Esophagus (tissue), 2 donors: ENCODE measurements at regions not wholly inside any gene's neighbourhood (a gene's known extent, or its start where the extent isn't known, plus 50 kb on each side); places are given as distances from the start of the nearest gene placed in this dataset.

Experiments
- H3K27ac ChIP-seq, 2 donors: one replicate each; pipeline ENCODE4 v1.5.1; 2013; ENCODE audit warnings: low read depth in 2 of 2, mild to moderate bottlenecking in 2 of 2, inconsistent platforms in 1 of 2, low read length in 1 of 2, moderate library complexity in 1 of 2
- H3K27me3 ChIP-seq, 2 donors: one replicate each; pipeline ENCODE4 v1.6.1; 2013; ENCODE audit warnings: low read length in 2 of 2, control low read depth in 1 of 2, mild to moderate bottlenecking in 1 of 2; ENCODE audit not compliant: insufficient read depth in 2 of 2, control insufficient read depth in 1 of 2
- H3K36me3 ChIP-seq, 2 donors: one replicate each; pipeline ENCODE4 v1.6.1; 2013; ENCODE audit warnings: low read length in 1 of 2; ENCODE audit not compliant: control insufficient read depth in 2 of 2, insufficient read depth in 2 of 2
- H3K4me1 ChIP-seq, 2 donors: one replicate each; pipeline ENCODE4 v1.6.1; 2013; ENCODE audit warnings: low read length in 1 of 2; ENCODE audit not compliant: control insufficient read depth in 2 of 2, insufficient read depth in 2 of 2
- H3K4me3 ChIP-seq, 2 donors: one replicate each; pipeline ENCODE4 v1.5.1; 2013; ENCODE audit warnings: low read length in 2 of 2, mild to moderate bottlenecking in 2 of 2, low read depth in 1 of 2, moderate library complexity in 1 of 2
- H3K9me3 ChIP-seq, 2 donors: one replicate each; pipeline ENCODE4 v1.6.1; 2013; ENCODE audit warnings: mild to moderate bottlenecking in 2 of 2, low read depth in 1 of 2, low read length in 1 of 2, moderate library complexity in 1 of 2; ENCODE audit not compliant: control insufficient read depth in 2 of 2, insufficient read depth in 1 of 2
- WGBS, 2 donors: extraction: QIAGEN DNeasy Blood & Tissue Kit; methylation state at CpG; one replicate each; pipeline ENCODE4 v1.1.7; 2013; 5-methylcytosine and 5-hydroxymethylcytosine counted together
- donor health status: healthy with polysubstance abuse.
- donor health status: Bipolar disorder and iron deficiency.

- H3K9me3 ChIP-seq: no peaks in the 10 kb centered on the region
- no peak overlapping the region for H3K27ac ChIP-seq
- no peaks in the 10 kb centered on the region for H3K36me3 ChIP-seq
- H3K4me1 ChIP-seq: no peaks in the 10 kb centered on the region
- WGBS, 2 donors: 46 to 53% methylated on average over 2 of the region's 2 CpGs
- H3K27me3 ChIP-seq: no peaks in the 10 kb centered on the region
- no peak overlapping the region for H3K4me3 ChIP-seq
Observed at GRCh38 chr14:26124896-26125438, 472.9 kb downstream of the NOVA1 start.

- H3K9me3 ChIP-seq: no peaks in the 10 kb centered on the region
- 55% methylated on average over 2 of the region's 2 CpGs for WGBS, 2 donors
Observed at GRCh38 chr14:26123459-26123858, 474.4 kb downstream of the NOVA1 start.

GRCh38 chr14:26121181-26121580 is 476.7 kb downstream of the NOVA1 start:
- WGBS, 2 donors: 65 to 76% methylated on average over 3 of the region's 3 CpGs
- Histone ChIP-seq H3K9me3 (no peaks in the 10 kb centered on the region), H3K4me3 (no peak overlapping the region), H3K36me3 (no peaks in the 10 kb centered on the region), H3K27ac (no peak overlapping the region), H3K4me1 (no peaks in the 10 kb centered on the region), H3K27me3 (no peaks in the 10 kb centered on the region)

More at GRCh38 chr14:26123459-26123858, 474.4 kb downstream of the NOVA1 start:
- H3K4me1 ChIP-seq: no peaks in the 10 kb centered on the region
- no peaks in the 10 kb centered on the region for H3K27me3 ChIP-seq
- H3K27ac ChIP-seq: no peak overlapping the region
- H3K4me3 ChIP-seq: no peak overlapping the region
- no peaks in the 10 kb centered on the region for H3K36me3 ChIP-seq

GRCh38 chr14:26113911-26114640 is 483.8 kb downstream of the NOVA1 start:
- Histone ChIP-seq H3K36me3 (no peaks in the 10 kb centered on the region), H3K4me1 (no peaks in the 10 kb centered on the region), H3K27ac (no peak overlapping the region), H3K4me3 (no peak overlapping the region), H3K9me3 (no peaks in the 10 kb centered on the region), H3K27me3 (no peaks in the 10 kb centered on the region)
- 46 to 64% methylated on average over 3 of the region's 3 CpGs for WGBS, 2 donors

GRCh38 chr14:26104717-26105116 is 493.1 kb downstream of the NOVA1 start:
- Histone ChIP-seq H3K9me3 (no peaks in the 10 kb centered on the region), H3K27me3 (no peaks in the 10 kb centered on the region), H3K27ac (no peak overlapping the region), H3K4me3 (no peak overlapping the region), H3K36me3 (no peaks in the 10 kb centered on the region), H3K4me1 (no peaks in the 10 kb centered on the region)
- WGBS, 2 donors: 85 to 89% methylated on average over 2 of the region's 2 CpGs

- Histone ChIP-seq H3K36me3 (no peaks in the 10 kb centered on the region), H3K27ac (no peak overlapping the region), H3K4me3 (no peak overlapping the region), H3K27me3 (no peaks in the 10 kb centered on the region), H3K9me3 (no peaks in the 10 kb centered on the region), H3K4me1 (no peaks in the 10 kb centered on the region)
- 66 to 70% methylated on average over 4 of the region's 4 CpGs for WGBS, 2 donors
Observed at GRCh38 chr14:26097852-26098251, 500.0 kb downstream of the NOVA1 start.

- H3K4me1 ChIP-seq: no peaks in the 10 kb centered on the region
- 30 to 31% methylated on average over 2 of the region's 2 CpGs for WGBS, 2 donors
- H3K36me3 ChIP-seq: no peaks in the 10 kb centered on the region
Observed at GRCh38 chr14:26088275-26088674, 509.6 kb downstream of the NOVA1 start.

GRCh38 chr14:26081043-26081442 is 516.8 kb downstream of the NOVA1 start:
- WGBS, 2 donors: 81 to 87% methylated on average over 10 of the region's 10 CpGs
- no peak overlapping the region for H3K27ac ChIP-seq
- H3K27me3 ChIP-seq: no peaks in the 10 kb centered on the region
- H3K4me1 ChIP-seq: no peaks in the 10 kb centered on the region
- H3K9me3 ChIP-seq: no peaks in the 10 kb centered on the region
- no peaks in the 10 kb centered on the region for H3K36me3 ChIP-seq
- H3K4me3 ChIP-seq: no peak overlapping the region

More at GRCh38 chr14:26088275-26088674, 509.6 kb downstream of the NOVA1 start:
- H3K27ac ChIP-seq: no peak overlapping the region
- no peaks in the 10 kb centered on the region for H3K27me3 ChIP-seq
- H3K9me3 ChIP-seq: no peaks in the 10 kb centered on the region
- no peak overlapping the region for H3K4me3 ChIP-seq

GRCh38 chr14:26078561-26078960 is 519.3 kb downstream of the NOVA1 start:
- H3K27ac ChIP-seq: no peak overlapping the region
- no peaks in the 10 kb centered on the region for H3K4me1 ChIP-seq
- no peaks in the 10 kb centered on the region for H3K9me3 ChIP-seq
- no peaks in the 10 kb centered on the region for H3K27me3 ChIP-seq
- no peak overlapping the region for H3K4me3 ChIP-seq
- H3K36me3 ChIP-seq: no peaks in the 10 kb centered on the region
- WGBS, 2 donors: 43 to 54% methylated on average over 2 of the region's 2 CpGs

GRCh38 chr14:26074892-26075291 is 522.9 kb downstream of the NOVA1 start:
- H3K27me3 ChIP-seq: no peaks in the 10 kb centered on the region
- H3K27ac ChIP-seq: no peak overlapping the region
- no peaks in the 10 kb centered on the region for H3K36me3 ChIP-seq
- 95 to 97% methylated on average over 2 of the region's 2 CpGs for WGBS, 2 donors
- H3K9me3 ChIP-seq: no peaks in the 10 kb centered on the region
- no peaks in the 10 kb centered on the region for H3K4me1 ChIP-seq
- H3K4me3 ChIP-seq: no peak overlapping the region
